ENCODE measurements at regions not wholly inside any gene's neighbourhood (a gene's known extent, or its start where the extent isn't known, plus 50 kb on each side); places are given as distances from the start of the nearest gene placed in this dataset.

- DNase-seq (ENCODE audit: low spot score in 2 of 2) = no peak
- H3K4me1 ChIP-seq = no peaks in the 10 kb centered on the region
- no peak for TF ChIP-seq CTCF (IDR thresholded peaks at IDR 0.05)
- TF ChIP-seq POLR2AphosphoS5 (IDR thresholded peaks at IDR 0.05) = no peak
- TF ChIP-seq POLR2A (IDR thresholded peaks at IDR 0.05) = no peak
- H3K36me3 ChIP-seq = no peaks in the 10 kb centered on the region
- no peak overlapping the region for H3K4me3 ChIP-seq
- no peak overlapping the region for H3K27ac ChIP-seq
- H3K27me3 ChIP-seq = no peaks in the 10 kb centered on the region
- intact Hi-C loops (cut with DNase I; ENCODE audit: low total_unique reads) = no loop called here
- H3K9me3 ChIP-seq = no peaks in the 10 kb centered on the region
Observed at GRCh38 chr7:41311301-41311700, 391.6 kb downstream of the INHBA start.

- no peaks in the 10 kb centered on the region for H3K27me3 ChIP-seq
- no peak for TF ChIP-seq CTCF (IDR thresholded peaks at IDR 0.05)
- no peak for TF ChIP-seq POLR2AphosphoS5 (IDR thresholded peaks at IDR 0.05)
- no peak for TF ChIP-seq POLR2A (IDR thresholded peaks at IDR 0.05)
- DNase-seq (ENCODE audit: low spot score in 2 of 2) = no peak
- intact Hi-C loops (cut with DNase I; ENCODE audit: low total_unique reads) = no loop called here
- H3K4me1 ChIP-seq = no peaks in the 10 kb centered on the region
- no peaks in the 10 kb centered on the region for H3K36me3 ChIP-seq
- H3K4me3 ChIP-seq = no peak overlapping the region
- no peaks in the 10 kb centered on the region for H3K9me3 ChIP-seq
- no peak overlapping the region for H3K27ac ChIP-seq
Observed at GRCh38 chr7:41306486-41306885, 396.4 kb downstream of the INHBA start.

GRCh38 chr7:41305001-41305400 is 397.9 kb downstream of the INHBA start:
- TF ChIP-seq POLR2AphosphoS5 (IDR thresholded peaks at IDR 0.05) (no peak), CTCF (IDR thresholded peaks at IDR 0.05) (no peak), POLR2A (IDR thresholded peaks at IDR 0.05) (no peak)

GRCh38 chr7:41303709-41304108 is 399.2 kb downstream of the INHBA start:
- Histone ChIP-seq H3K9me3 (no peaks in the 10 kb centered on the region), H3K4me3 (no peak overlapping the region), H3K36me3 (no peaks in the 10 kb centered on the region), H3K27ac (no peak overlapping the region), H3K27me3 (no peaks in the 10 kb centered on the region), H3K4me1 (no peaks in the 10 kb centered on the region)
- TF ChIP-seq POLR2AphosphoS5 (IDR thresholded peaks at IDR 0.05) (no peak), POLR2A (IDR thresholded peaks at IDR 0.05) (no peak), CTCF (IDR thresholded peaks at IDR 0.05) (no peak)
- DNase-seq (ENCODE audit: low spot score in 2 of 2) = no peak
- intact Hi-C loops (cut with DNase I; ENCODE audit: low total_unique reads) = no loop called here

More at GRCh38 chr7:41305001-41305400, 397.9 kb downstream of the INHBA start:
- no peak overlapping the region for H3K4me3 ChIP-seq
- H3K36me3 ChIP-seq = no peaks in the 10 kb centered on the region
- no peak overlapping the region for H3K27ac ChIP-seq
- H3K9me3 ChIP-seq = no peaks in the 10 kb centered on the region
- H3K4me1 ChIP-seq = no peaks in the 10 kb centered on the region
- DNase-seq (ENCODE audit: low spot score in 2 of 2) = no peak
- intact Hi-C loops (cut with DNase I; ENCODE audit: low total_unique reads) = no loop called here
- H3K27me3 ChIP-seq = no peaks in the 10 kb centered on the region

- Histone ChIP-seq H3K4me1 (no peaks in the 10 kb centered on the region), H3K4me3 (no peak overlapping the region), H3K9me3 (no peaks in the 10 kb centered on the region), H3K27me3 (no peaks in the 10 kb centered on the region), H3K36me3 (no peaks in the 10 kb centered on the region), H3K27ac (no peak overlapping the region)
- intact Hi-C loops (cut with DNase I; ENCODE audit: low total_unique reads) = no loop called here
- no peak for DNase-seq (ENCODE audit: low spot score in 2 of 2)
- no peak for TF ChIP-seq POLR2AphosphoS5 (IDR thresholded peaks at IDR 0.05)
- no peak for TF ChIP-seq CTCF (IDR thresholded peaks at IDR 0.05)
- TF ChIP-seq POLR2A (IDR thresholded peaks at IDR 0.05) = no peak
Observed at GRCh38 chr7:41298409-41298808, 404.5 kb downstream of the INHBA start.

Measured in breast epithelium (tissue), 4 donors.